CD4-positive, alpha-beta T cell treated with Interleukin-15 for 1 hour (primary cell): ENCODE measurements at regions not wholly inside any gene's neighbourhood (a gene's known extent, or its start where the extent isn't known, plus 50 kb on each side); places are given as distances from the start of the nearest gene placed in this dataset.
"Not testable (repeated sequence)": the region's sequence is repeated elsewhere in the genome, so short reads cannot be mapped to it uniquely, and the experiment has no call there.

Source experiments
- DNase-seq: peaks from one replicate; pipeline ENCODE4 v3.0.0-alpha.2; 2020

GRCh38 chr11:69887330-69887729, 68.1 kb upstream of the FGF3 start:
- DNase-seq, result no peak

- DNase-seq, result no peak
Measured at GRCh38 chr11:69887841-69888427, 68.7 kb upstream of the FGF3 start.

- peak; percentile 43 for DNase-seq
Measured at GRCh38 chr11:69888483-69889181, 69.4 kb upstream of the FGF3 start.

GRCh38 chr11:69889400-69890318, 70.4 kb upstream of the FGF3 start:
- DNase-seq, result no peak

GRCh38 chr11:69890476-69890875, 71.3 kb upstream of the FGF3 start:
- no peak for DNase-seq

GRCh38 chr11:69891421-69892236, 72.4 kb upstream of the FGF3 start:
- no peak for DNase-seq

GRCh38 chr11:69892237-69892985, 73.2 kb upstream of the FGF3 start:
- no peak for DNase-seq

GRCh38 chr11:69892986-69893555, 73.9 kb upstream of the FGF3 start:
- DNase-seq, result no peak

GRCh38 chr11:69893631-69894030, 74.4 kb upstream of the FGF3 start:
- no peak for DNase-seq

GRCh38 chr11:69894181-69894611, 75.0 kb upstream of the FGF3 start:
- no peak for DNase-seq

GRCh38 chr11:69894648-69895047, 75.4 kb upstream of the FGF3 start:
- no peak for DNase-seq

- DNase-seq, result no peak
Measured at GRCh38 chr11:69896250-69896649, 77.0 kb upstream of the FGF3 start.

- no peak for DNase-seq
Measured at GRCh38 chr11:69898123-69898522, 78.9 kb upstream of the FGF3 start.

- DNase-seq, result no peak
Measured at GRCh38 chr11:69899957-69900821, 81.0 kb upstream of the FGF3 start.

GRCh38 chr11:69900822-69901302, 81.6 kb upstream of the FGF3 start:
- DNase-seq, result not testable (repeated sequence)

- DNase-seq, result no peak
Measured at GRCh38 chr11:69902337-69902736, 83.1 kb upstream of the FGF3 start.

- DNase-seq, result no peak
Measured at GRCh38 chr11:69903211-69903610, 84.0 kb upstream of the FGF3 start.

- DNase-seq, result no peak
Measured at GRCh38 chr11:69904161-69904973, 85.2 kb upstream of the FGF3 start.

- no peak for DNase-seq
Measured at GRCh38 chr11:69904974-69905535, 85.8 kb upstream of the FGF3 start.
